HUES48 (cell line): ENCODE measurements at regions not wholly inside any gene's neighbourhood (a gene's known extent, or its start where the extent isn't known, plus 50 kb on each side); places are given as distances from the start of the nearest gene placed in this dataset.
"Not testable (repeated sequence)": the region's sequence is repeated elsewhere in the genome, so short reads cannot be mapped to it uniquely, and the experiment has no call there.

Source experiments
- H3K27ac ChIP-seq: one replicate; pipeline ENCODE4 v1.7.0; 2013; ENCODE audit warnings: low read depth, low read length, inconsistent platforms
- H3K27me3 ChIP-seq: 2 replicates; pipeline ENCODE4 v1.6.1; 2013; ENCODE audit warnings: mild to moderate bottlenecking, low read length; ENCODE audit not compliant: control insufficient read depth, insufficient read depth
- H3K36me3 ChIP-seq: 2 replicates; pipeline ENCODE4 v1.6.1; 2013; ENCODE audit warnings: low read length; ENCODE audit not compliant: control insufficient read depth, insufficient read depth
- H3K4me1 ChIP-seq: 2 replicates; pipeline ENCODE4 v1.6.1; 2013; ENCODE audit warnings: mild to moderate bottlenecking, low read length; ENCODE audit not compliant: control insufficient read depth, insufficient read depth
- H3K4me3 ChIP-seq: 2 replicates; pipeline ENCODE4 v1.5.1; 2013; ENCODE audit warnings: mild to moderate bottlenecking, low read depth, low read length
- H3K9ac ChIP-seq: 2 replicates; pipeline ENCODE4 v1.6.1; 2013; ENCODE audit warnings: mild to moderate bottlenecking, low read depth, low read length, moderate library complexity
- H3K9me3 ChIP-seq: 2 replicates; pipeline ENCODE4 v1.6.1; 2013; ENCODE audit warnings: low read length; ENCODE audit not compliant: control insufficient read depth, insufficient read depth

- H3K9me3 ChIP-seq, result peaks cover 6% of the 10 kb centered on the region
- peaks cover 25% of the 10 kb centered on the region for H3K4me1 ChIP-seq
- no peak overlapping the region for H3K9ac ChIP-seq
- H3K4me3 ChIP-seq, result no peak overlapping the region
- H3K27me3 ChIP-seq, result no peaks in the 10 kb centered on the region
- no peaks in the 10 kb centered on the region for H3K36me3 ChIP-seq
- H3K27ac ChIP-seq, result peak overlapping the region; percentile 94
Measured at GRCh38 chr14:71776471-71777360, 155.5 kb upstream of the RGS6 start.

GRCh38 chr14:71780075-71780474 is 152.2 kb upstream of the RGS6 start:
- no peak overlapping the region for H3K27ac ChIP-seq
- H3K36me3 ChIP-seq, result no peaks in the 10 kb centered on the region
- H3K4me1 ChIP-seq, result peaks cover 17% of the 10 kb centered on the region
- H3K9ac ChIP-seq, result no peak overlapping the region
- peaks cover 9% of the 10 kb centered on the region for H3K9me3 ChIP-seq
- H3K27me3 ChIP-seq, result no peaks in the 10 kb centered on the region
- no peak overlapping the region for H3K4me3 ChIP-seq

- H3K27ac ChIP-seq, result no peak overlapping the region
- peaks cover 9% of the 10 kb centered on the region for H3K9me3 ChIP-seq
- no peaks in the 10 kb centered on the region for H3K36me3 ChIP-seq
- H3K27me3 ChIP-seq, result no peaks in the 10 kb centered on the region
- no peak overlapping the region for H3K9ac ChIP-seq
- peaks cover 17% of the 10 kb centered on the region for H3K4me1 ChIP-seq
- H3K4me3 ChIP-seq, result no peak overlapping the region
Measured at GRCh38 chr14:71780822-71781221, 151.4 kb upstream of the RGS6 start.

GRCh38 chr14:71783088-71783487 is 149.1 kb upstream of the RGS6 start:
- Histone ChIP-seq H3K9ac (no peak overlapping the region), H3K36me3 (no peaks in the 10 kb centered on the region), H3K27ac (no peak overlapping the region), H3K27me3 (no peaks in the 10 kb centered on the region), H3K4me3 (no peak overlapping the region), H3K4me1 (no peaks in the 10 kb centered on the region), H3K9me3 (peaks cover 9% of the 10 kb centered on the region; the same call in 1 of the 2 replicates)

GRCh38 chr14:71783786-71784185 is 148.4 kb upstream of the RGS6 start:
- Histone ChIP-seq H3K9ac (no peak overlapping the region), H3K4me3 (no peak overlapping the region), H3K27me3 (no peaks in the 10 kb centered on the region), H3K36me3 (no peaks in the 10 kb centered on the region), H3K27ac (no peak overlapping the region), H3K9me3 (peaks cover 9% of the 10 kb centered on the region; the same call in 1 of the 2 replicates), H3K4me1 (no peaks in the 10 kb centered on the region)

- no peak overlapping the region for H3K9ac ChIP-seq
- H3K36me3 ChIP-seq, result no peaks in the 10 kb centered on the region
Measured at GRCh38 chr14:71789005-71789404, 143.2 kb upstream of the RGS6 start.

GRCh38 chr14:71799841-71800240 is 132.4 kb upstream of the RGS6 start:
- Histone ChIP-seq H3K9ac (no peak overlapping the region), H3K9me3 (no peaks in the 10 kb centered on the region), H3K4me1 (peaks cover 13% of the 10 kb centered on the region), H3K36me3 (no peaks in the 10 kb centered on the region), H3K4me3 (no peak overlapping the region), H3K27me3 (no peaks in the 10 kb centered on the region), H3K27ac (no peak overlapping the region)

More at GRCh38 chr14:71789005-71789404, 143.2 kb upstream of the RGS6 start:
- Histone ChIP-seq H3K27ac (no peak overlapping the region), H3K4me1 (0 out of 2 replicates have a peak, but pooled peaks cover 7% of the 10 kb centered on the region), H3K4me3 (no peak overlapping the region), H3K27me3 (no peaks in the 10 kb centered on the region), H3K9me3 (0 out of 2 replicates have a peak, but pooled peaks cover under 1% of the 10 kb centered on the region)

- Histone ChIP-seq H3K4me1 (peaks cover 16% of the 10 kb centered on the region), H3K4me3 (no peak overlapping the region), H3K9me3 (no peaks in the 10 kb centered on the region), H3K27me3 (no peaks in the 10 kb centered on the region), H3K36me3 (no peaks in the 10 kb centered on the region), H3K27ac (no peak overlapping the region), H3K9ac (no peak overlapping the region)
Measured at GRCh38 chr14:71800878-71801277, 131.4 kb upstream of the RGS6 start.

GRCh38 chr14:71803539-71804260 is 128.5 kb upstream of the RGS6 start:
- no peaks in the 10 kb centered on the region for H3K9me3 ChIP-seq
- H3K4me1 ChIP-seq, result peaks cover 24% of the 10 kb centered on the region
- no peak overlapping the region for H3K4me3 ChIP-seq
- H3K9ac ChIP-seq, result no peak overlapping the region
- no peaks in the 10 kb centered on the region for H3K36me3 ChIP-seq
- H3K27ac ChIP-seq, result peak overlapping the region; percentile 64
- no peaks in the 10 kb centered on the region for H3K27me3 ChIP-seq

- Histone ChIP-seq H3K27ac (no peak overlapping the region), H3K4me1 (peaks cover 24% of the 10 kb centered on the region), H3K36me3 (no peaks in the 10 kb centered on the region), H3K27me3 (no peaks in the 10 kb centered on the region), H3K4me3 (no peak overlapping the region), H3K9ac (no peak overlapping the region), H3K9me3 (no peaks in the 10 kb centered on the region)
Measured at GRCh38 chr14:71804992-71805391, 127.2 kb upstream of the RGS6 start.

GRCh38 chr14:71807049-71807448 is 125.2 kb upstream of the RGS6 start:
- not testable (repeated sequence) for H3K9me3 ChIP-seq, H3K27ac ChIP-seq, H3K9ac ChIP-seq, H3K27me3 ChIP-seq, H3K36me3 ChIP-seq, H3K4me3 ChIP-seq
- H3K4me1 ChIP-seq, result peaks cover 24% of the 10 kb centered on the region
